Skeletal muscle cell (primary cell): ENCODE measurements at regions not wholly inside any gene's neighbourhood (a gene's known extent, or its start where the extent isn't known, plus 50 kb on each side); places are given as distances from the start of the nearest gene placed in this dataset.
"Not testable (repeated sequence)": the region's sequence is repeated elsewhere in the genome, so short reads cannot be mapped to it uniquely, and the experiment has no call there.

ENCODE experiments used
- DNase-seq: peaks from one replicate; pipeline ENCODE4 v3.0.0-alpha.2; 2010; ENCODE audit warnings: low read depth
- H3K4me3 ChIP-seq: 2 replicates; pipeline ENCODE4 v1.5.1; 2011; ENCODE audit warnings: low read depth, mild to moderate bottlenecking, control low read depth, low read length, moderate library complexity

- no peak overlapping the region for H3K4me3 ChIP-seq
- DNase-seq: no peak
These were observed 334.8 kb upstream of the KAZN start for GRCh38 chr1:14263671-14264070.

DNA sequence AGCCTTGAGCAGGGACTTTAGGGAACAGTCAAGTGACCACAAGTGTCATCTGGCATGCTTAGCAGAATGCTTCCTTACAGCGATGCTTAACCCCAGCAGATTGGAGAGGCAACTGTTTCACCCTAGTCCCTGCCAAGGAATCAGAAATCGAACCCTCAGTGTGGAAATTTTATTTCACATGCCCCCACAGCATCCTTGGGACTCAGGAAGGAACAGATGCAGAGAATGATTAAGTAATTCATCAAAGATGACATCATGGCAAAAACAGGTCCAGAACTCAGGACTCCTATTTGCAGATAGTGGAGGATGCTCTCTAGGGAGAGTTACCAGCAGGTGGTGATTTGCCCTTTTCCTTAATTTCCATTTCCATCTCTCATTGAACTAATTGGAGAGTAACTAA, 333.0 kb upstream of the KAZN start:
- no peak overlapping the region for H3K4me3 ChIP-seq
- no peak for DNase-seq

- H3K4me3 ChIP-seq: no peak overlapping the region
- DNase-seq: no peak
These were observed 330.5 kb upstream of the KAZN start for GRCh38 chr1:14267991-14268390.

DNA sequence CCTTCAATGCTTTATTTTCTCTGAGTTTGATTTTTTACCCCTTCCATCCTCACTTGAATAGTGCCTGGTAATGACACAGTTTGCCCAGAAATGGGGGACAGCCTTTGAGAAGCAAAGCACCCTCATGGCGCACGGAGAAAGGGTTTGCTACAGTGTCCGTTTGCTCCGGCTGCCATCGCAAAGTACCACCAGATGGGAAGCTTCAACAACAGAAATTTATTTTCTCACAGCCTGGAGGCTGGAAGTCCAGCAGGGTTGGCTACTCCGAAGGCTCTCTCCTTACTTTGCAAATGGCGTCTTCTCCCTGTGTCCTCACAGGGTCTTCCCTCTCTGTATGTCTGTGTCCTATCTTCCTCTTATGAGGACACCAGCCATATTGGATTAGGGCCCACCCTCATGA, 327.7 kb upstream of the KAZN start:
- no peak for DNase-seq
- no peak overlapping the region for H3K4me3 ChIP-seq

DNA sequence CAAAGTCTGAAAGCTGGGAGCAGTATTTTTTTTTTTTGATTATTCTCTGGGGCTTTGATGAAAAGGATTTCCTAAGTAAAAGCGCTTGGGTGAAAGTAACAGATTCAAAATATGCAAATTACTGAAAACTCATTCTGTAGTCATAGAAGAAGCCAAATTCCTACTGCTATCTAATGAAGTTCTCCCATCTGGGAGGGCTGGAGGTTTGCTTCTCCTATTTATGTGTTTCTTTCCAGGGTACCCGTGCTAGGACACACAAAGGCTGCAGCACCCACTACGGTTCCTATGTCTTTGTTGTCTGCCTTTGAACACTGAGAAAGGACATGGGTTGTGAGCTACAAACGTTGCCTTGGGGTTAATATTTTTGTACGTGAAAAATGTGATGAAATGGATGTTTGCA, 324.7 kb upstream of the KAZN start:
- no peak for DNase-seq
- no peak overlapping the region for H3K4me3 ChIP-seq

GRCh38 chr1:14279891-14280290, 318.6 kb upstream of the KAZN start:
- DNase-seq: not testable (repeated sequence)

DNA sequence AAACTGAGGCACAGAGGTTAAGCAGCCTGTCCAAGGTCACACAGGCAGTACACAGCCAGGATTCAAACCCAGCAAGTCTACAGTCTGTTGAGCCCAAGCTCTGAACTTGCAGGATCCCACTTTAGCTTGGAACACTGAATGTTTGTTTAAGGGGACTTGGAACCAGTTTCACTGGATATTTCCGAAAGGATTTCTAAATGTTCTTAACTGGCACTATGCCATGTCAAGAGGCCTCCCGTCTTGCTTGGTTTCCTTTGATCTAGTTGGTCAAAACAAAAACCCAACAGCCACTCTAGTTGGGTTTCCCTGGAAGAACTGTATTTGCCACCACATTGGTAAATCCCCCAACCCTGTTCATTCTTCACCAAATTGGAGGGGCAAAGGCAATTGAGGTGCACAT, 317.6 kb upstream of the KAZN start:
- DNase-seq: no peak
- H3K4me3 ChIP-seq: no peak overlapping the region

More at GRCh38 chr1:14279891-14280290, 318.6 kb upstream of the KAZN start:
- not testable (repeated sequence) for H3K4me3 ChIP-seq

GRCh38 chr1:14281412-14281811, 317.1 kb upstream of the KAZN start:
- DNase-seq: no peak

DNA sequence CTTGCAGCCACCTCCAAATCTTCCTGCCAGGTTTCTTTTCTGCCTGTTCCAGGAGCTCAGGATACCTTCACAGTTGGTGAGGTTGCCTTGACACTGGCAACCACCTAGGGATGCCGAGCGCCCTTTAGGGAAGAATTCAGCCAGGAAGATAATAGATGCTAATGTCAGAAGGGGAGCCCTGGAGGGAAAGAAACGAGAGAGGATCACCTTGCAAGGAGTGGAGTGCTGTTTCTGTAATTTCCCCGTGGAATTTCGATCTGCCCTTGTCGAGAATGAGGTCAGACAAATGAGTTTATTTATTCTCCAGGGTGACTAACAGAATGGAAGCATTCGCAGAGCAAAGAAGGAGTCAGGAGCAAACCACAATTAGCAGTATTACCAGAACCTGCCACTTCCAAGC, 315.8 kb upstream of the KAZN start:
- H3K4me3 ChIP-seq: no peak overlapping the region
- no peak for DNase-seq

More at GRCh38 chr1:14281412-14281811, 317.1 kb upstream of the KAZN start:
- H3K4me3 ChIP-seq: no peak overlapping the region

GRCh38 chr1:14285238-14285637, 313.2 kb upstream of the KAZN start:
- no peak for DNase-seq
- H3K4me3 ChIP-seq: no peak overlapping the region

DNA sequence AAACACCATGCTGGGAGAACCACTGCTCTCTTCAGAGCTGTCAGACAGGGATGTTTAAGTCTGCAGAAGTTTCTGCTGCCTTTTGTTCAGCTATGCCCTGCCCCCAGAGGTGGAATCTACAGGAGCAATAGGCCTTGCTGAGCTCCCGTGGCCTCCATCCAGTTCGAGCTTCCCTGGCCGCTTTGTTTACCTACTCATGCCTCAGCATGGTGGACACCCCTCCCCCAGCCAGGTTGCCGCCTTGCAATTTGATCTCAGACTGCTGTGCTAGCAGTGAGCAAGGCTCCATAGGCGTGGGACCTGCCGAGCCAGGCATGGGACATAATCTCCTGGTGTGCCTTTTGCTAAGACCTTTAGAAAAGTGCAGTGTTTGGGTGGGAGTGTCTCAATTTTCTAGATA, 307.3 kb upstream of the KAZN start:
- not testable (repeated sequence) for DNase-seq, H3K4me3 ChIP-seq

GRCh38 chr1:14292520-14292919, 306.0 kb upstream of the KAZN start:
- DNase-seq: no peak

DNA sequence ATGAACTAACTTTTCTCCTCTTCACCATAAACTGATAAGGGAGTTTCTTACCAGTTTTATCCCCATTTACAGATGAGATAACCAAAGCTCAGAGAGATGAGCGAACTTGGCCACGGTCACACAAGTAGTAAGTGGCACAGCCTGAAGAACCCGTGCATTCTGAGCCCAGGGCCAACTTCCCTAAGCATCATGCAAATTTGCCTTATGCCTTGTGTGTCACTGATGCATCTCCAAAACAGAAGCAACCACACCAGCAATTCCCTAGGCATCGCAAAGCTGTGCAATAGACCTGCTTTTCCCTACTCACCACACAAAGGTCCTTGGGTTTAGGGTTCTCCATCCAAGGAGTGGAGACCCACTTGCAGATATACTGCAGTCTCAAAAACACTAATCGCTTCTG, 304.5 kb upstream of the KAZN start:
- no peak overlapping the region for H3K4me3 ChIP-seq
- no peak for DNase-seq

More at GRCh38 chr1:14292520-14292919, 306.0 kb upstream of the KAZN start:
- H3K4me3 ChIP-seq: no peak overlapping the region

GRCh38 chr1:14294860-14295536, 303.5 kb upstream of the KAZN start:
- no peak for DNase-seq
- H3K4me3 ChIP-seq: no peak overlapping the region

GRCh38 chr1:14296795-14297194, 301.7 kb upstream of the KAZN start:
- peak; percentile 15 for DNase-seq
- no peak overlapping the region for H3K4me3 ChIP-seq

- H3K4me3 ChIP-seq: no peak overlapping the region
- no peak for DNase-seq
These were observed 301.1 kb upstream of the KAZN start for GRCh38 chr1:14297356-14297755.

DNA sequence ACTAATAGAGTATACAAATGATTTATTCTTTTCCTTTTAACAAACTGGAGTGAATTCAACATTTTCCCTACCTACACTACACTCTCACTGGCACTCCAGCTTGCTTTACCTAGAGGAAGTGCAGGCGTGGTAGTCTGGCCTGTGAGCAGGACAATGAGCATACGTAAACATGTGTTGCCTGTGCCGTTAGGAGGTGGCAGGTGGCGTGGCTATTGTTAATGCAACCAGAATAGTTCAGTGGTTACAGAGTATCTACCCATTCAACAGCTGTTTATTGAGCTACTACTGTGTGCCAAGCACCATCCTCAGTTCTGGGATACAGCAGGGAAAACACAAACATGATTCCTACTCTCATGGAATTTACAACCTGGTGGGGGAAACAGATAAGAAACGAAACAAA, 299.7 kb upstream of the KAZN start:
- no peak for DNase-seq
- no peak overlapping the region for H3K4me3 ChIP-seq

GRCh38 chr1:14300991-14301703, 297.3 kb upstream of the KAZN start:
- DNase-seq: no peak
- no peak overlapping the region for H3K4me3 ChIP-seq

DNA sequence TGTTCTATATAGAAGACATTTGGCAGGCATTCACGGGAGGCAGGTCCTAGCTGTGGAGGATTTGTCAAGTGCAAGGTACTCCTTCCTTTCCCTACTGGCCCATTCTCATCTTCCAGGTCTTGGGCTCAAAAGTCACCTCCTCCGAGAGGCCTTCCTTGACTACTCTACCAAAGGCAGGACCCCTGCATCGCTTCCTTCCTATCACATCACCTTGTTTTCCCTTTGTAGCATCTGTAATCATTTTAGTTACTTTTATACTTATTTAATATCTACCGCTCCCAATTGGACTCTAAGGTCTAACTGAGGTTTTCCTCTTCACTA, 296.8 kb upstream of the KAZN start:
- no peak for DNase-seq

DNA sequence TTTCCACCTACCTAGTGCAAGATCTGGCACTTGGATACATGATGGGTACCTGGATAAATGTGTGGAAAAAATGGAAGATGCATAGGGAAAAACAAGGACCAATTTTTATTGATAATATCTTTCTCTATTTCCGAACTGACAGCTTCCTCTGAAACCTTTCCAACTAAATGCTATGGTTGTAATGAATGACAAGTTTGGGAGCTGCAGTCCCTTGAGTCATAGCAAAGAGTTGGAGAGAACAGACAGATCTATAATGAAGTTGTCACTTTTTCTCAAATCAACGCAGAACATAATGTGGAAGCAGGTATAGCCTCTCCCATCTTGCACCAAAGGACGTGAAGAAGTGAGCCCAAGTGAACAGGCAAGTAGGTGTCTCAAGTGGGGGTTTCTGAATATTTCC, 296.5 kb upstream of the KAZN start:
- no peak for DNase-seq
- H3K4me3 ChIP-seq: no peak overlapping the region

More for the DNA sequence above, 296.8 kb upstream of the KAZN start:
- H3K4me3 ChIP-seq: no peak overlapping the region

DNA sequence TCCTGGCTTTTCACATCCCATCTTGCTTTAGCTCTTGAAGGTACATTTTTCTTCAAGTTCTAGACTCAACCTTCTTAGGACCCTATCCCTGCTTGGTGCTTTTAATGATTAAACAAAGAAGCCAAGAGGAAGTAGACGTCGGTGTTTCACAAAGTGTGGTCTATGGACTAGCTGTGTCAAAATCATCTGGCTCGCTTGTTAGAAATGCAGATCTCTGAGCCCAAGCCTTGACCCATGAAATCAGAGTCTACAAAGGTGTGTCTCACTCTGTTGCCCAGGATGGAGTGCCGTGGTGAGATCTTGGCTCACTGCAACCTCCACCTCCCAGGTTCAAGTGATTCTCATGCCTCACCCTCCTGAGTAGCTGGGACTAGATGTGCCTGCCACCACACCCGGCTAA, 295.5 kb upstream of the KAZN start:
- DNase-seq: no peak
- no peak overlapping the region for H3K4me3 ChIP-seq
